GM18499 (cell line): ENCODE measurements at regions not wholly inside any gene's neighbourhood (a gene's known extent, or its start where the extent isn't known, plus 50 kb on each side); places are given as distances from the start of the nearest gene placed in this dataset.
"Not testable (repeated sequence)": the region's sequence is repeated elsewhere in the genome, so short reads cannot be mapped to it uniquely, and the experiment has no call there.

Experiments
- ATAC-seq: cut with Tn5 transposase; IDR thresholded peaks from one replicate; pipeline ENCODE4 v1.9.1; 2021; ENCODE audit warnings: moderate number of reproducible peaks; ENCODE audit not compliant: insufficient read depth, unreplicated experiment

- not testable (repeated sequence) for ATAC-seq
These were observed 57.4 kb downstream of the FTHL17 start for GRCh38 chrX:31014474-31014873.

- no peak for ATAC-seq
These were observed 59.3 kb downstream of the FTHL17 start for GRCh38 chrX:31012509-31013025.

- ATAC-seq, result no peak
These were observed 64.5 kb downstream of the FTHL17 start for GRCh38 chrX:31007321-31007720.

- ATAC-seq, result no peak
These were observed 65.8 kb downstream of the FTHL17 start for GRCh38 chrX:31006027-31006426.

GRCh38 chrX:30997411-30997810, 74.4 kb downstream of the FTHL17 start:
- ATAC-seq, result no peak

- ATAC-seq, result no peak
These were observed 76.1 kb downstream of the FTHL17 start for GRCh38 chrX:30995705-30996104.

GRCh38 chrX:30995060-30995700, 76.7 kb downstream of the FTHL17 start:
- no peak for ATAC-seq

- not testable (repeated sequence) for ATAC-seq
These were observed 77.8 kb downstream of the FTHL17 start for GRCh38 chrX:30994018-30994417.

- no peak for ATAC-seq
These were observed 79.4 kb downstream of the FTHL17 start for GRCh38 chrX:30992381-30992904.

GRCh38 chrX:30990361-30990760, 81.5 kb downstream of the FTHL17 start:
- ATAC-seq, result no peak

- no peak for ATAC-seq
These were observed 89.4 kb downstream of the FTHL17 start for GRCh38 chrX:30982467-30982866.

- ATAC-seq, result no peak
These were observed 89.9 kb downstream of the FTHL17 start for GRCh38 chrX:30981968-30982367.

- no peak for ATAC-seq
These were observed 90.2 kb upstream of the TAB3 start for GRCh38 chrX:30979271-30979670.

- ATAC-seq, result no peak
These were observed 86.4 kb upstream of the TAB3 start for GRCh38 chrX:30975467-30975866.

GRCh38 chrX:30973784-30974427, 84.9 kb upstream of the TAB3 start:
- ATAC-seq, result no peak

- peak; percentile 78 for ATAC-seq
These were observed 82.9 kb upstream of the TAB3 start for GRCh38 chrX:30971774-30972603.

- ATAC-seq, result no peak
These were observed 78.5 kb upstream of the TAB3 start for GRCh38 chrX:30967516-30967915.

- ATAC-seq, result no peak
These were observed 76.7 kb upstream of the TAB3 start for GRCh38 chrX:30965767-30966166.

- ATAC-seq, result no peak
These were observed 72.5 kb upstream of the TAB3 start for GRCh38 chrX:30961387-30962174.

GRCh38 chrX:30957753-30958152, 68.7 kb upstream of the TAB3 start:
- ATAC-seq, result no peak
